A204.1 (cell line): ENCODE measurements at regions not wholly inside any gene's neighbourhood (a gene's known extent, or its start where the extent isn't known, plus 50 kb on each side); places are given as distances from the start of the nearest gene placed in this dataset.
"Not testable (repeated sequence)": the region's sequence is repeated elsewhere in the genome, so short reads cannot be mapped to it uniquely, and the experiment has no call there.

Experiments used
- FAIRE-seq: peaks from 2 replicates; lab custom pipeline; 2012; peaks lifted over from hg19 to GRCh38; lab: Jason Lieb, UNC

- FAIRE-seq, result no peak
These were observed 54.0 kb downstream of the RFPL4B start for GRCh38 chr6:112401083-112401482.

GRCh38 chr6:112407101-112407590 lies 60.0 kb downstream of the RFPL4B start:
- no peak for FAIRE-seq

GRCh38 chr6:112408522-112408921 lies 61.4 kb downstream of the RFPL4B start:
- no peak for FAIRE-seq

GRCh38 chr6:112409311-112409710 lies 62.2 kb downstream of the RFPL4B start:
- FAIRE-seq, result no peak

GRCh38 chr6:112413780-112414179 lies 66.7 kb downstream of the RFPL4B start:
- no peak for FAIRE-seq

GRCh38 chr6:112415366-112415765 lies 68.2 kb downstream of the RFPL4B start:
- no peak for FAIRE-seq

GRCh38 chr6:112416866-112417265 lies 69.7 kb downstream of the RFPL4B start:
- FAIRE-seq, result no peak

- not testable (repeated sequence) for FAIRE-seq
These were observed 79.9 kb downstream of the RFPL4B start for GRCh38 chr6:112427011-112427410.

GRCh38 chr6:112427499-112427898 lies 80.4 kb downstream of the RFPL4B start:
- FAIRE-seq, result no peak

- FAIRE-seq, result no peak
These were observed 81.3 kb downstream of the RFPL4B start for GRCh38 chr6:112428477-112428876.

GRCh38 chr6:112429226-112429625 lies 82.1 kb downstream of the RFPL4B start:
- no peak for FAIRE-seq

GRCh38 chr6:112431803-112432202 lies 84.7 kb downstream of the RFPL4B start:
- no peak for FAIRE-seq

GRCh38 chr6:112432853-112433252 lies 85.7 kb downstream of the RFPL4B start:
- no peak for FAIRE-seq

GRCh38 chr6:112433457-112433856 lies 86.3 kb downstream of the RFPL4B start:
- FAIRE-seq, result no peak

GRCh38 chr6:112434896-112435435 lies 87.8 kb downstream of the RFPL4B start:
- no peak for FAIRE-seq

GRCh38 chr6:112437058-112437457 lies 89.9 kb downstream of the RFPL4B start:
- no peak for FAIRE-seq

GRCh38 chr6:112439010-112439409 lies 91.9 kb downstream of the RFPL4B start:
- FAIRE-seq, result no peak

GRCh38 chr6:112439432-112439831 lies 92.3 kb downstream of the RFPL4B start:
- no peak for FAIRE-seq

GRCh38 chr6:112441607-112442006 lies 94.5 kb downstream of the RFPL4B start:
- FAIRE-seq, result no peak

GRCh38 chr6:112443179-112444065 lies 96.3 kb downstream of the RFPL4B start:
- FAIRE-seq, result no peak

- not testable (repeated sequence) for FAIRE-seq
These were observed 101.7 kb downstream of the RFPL4B start for GRCh38 chr6:112448786-112449185.

GRCh38 chr6:112450663-112451062 lies 103.5 kb downstream of the RFPL4B start:
- FAIRE-seq, result no peak

- no peak for FAIRE-seq
These were observed 110.8 kb downstream of the RFPL4B start for GRCh38 chr6:112457886-112458285.
